ENCODE measurements at regions not wholly inside any gene's neighbourhood (a gene's known extent, or its start where the extent isn't known, plus 50 kb on each side); places are given as distances from the start of the nearest gene placed in this dataset.

GRCh38 chr6:99130897-99131873, 183.4 kb upstream of the FBXL4 start:
- Histone ChIP-seq H3K27me3 (replicated peaks in 1 of 4; ENCODE audit: control insufficient read depth in 3 of 4, extremely low read depth in 1 of 4, insufficient read depth in 3 of 4, low read length in 3 of 4) (no peaks in the 10 kb centered on the region), H4K91ac (replicated peaks; ENCODE audit: insufficient read length, low read length) (no peak overlapping the region), H2AK5ac (ENCODE audit: low read depth, low read length) (no peak overlapping the region), H2AFZ (ENCODE audit: low read length) (no peak overlapping the region), H3K23ac (ENCODE audit: insufficient read length) (no peak overlapping the region), H2BK12ac (ENCODE audit: low read depth, low read length) (no peak overlapping the region), H3K56ac (replicated peaks; ENCODE audit: insufficient read length, low read depth, low read length) (no peak overlapping the region), H3K79me1 (ENCODE audit: low read depth, low read length) (no peaks in the 10 kb centered on the region), H3K79me2 (ENCODE audit: control insufficient read depth in 1 of 2, insufficient read depth in 2 of 2, low read length in 2 of 2) (no peaks in the 10 kb centered on the region), H3K18ac (ENCODE audit: extremely low read depth, low read length) (no peak overlapping the region), H3K23me2 (ENCODE audit: low read depth, low read length) (no peaks in the 10 kb centered on the region), H3K9ac (replicated peaks in 1 of 4; ENCODE audit: extremely low read depth in 1 of 4, low read depth in 3 of 4, low read length in 3 of 4) (no peak overlapping the region), H3K14ac (ENCODE audit: insufficient read length) (no peak overlapping the region), H2BK20ac (ENCODE audit: low read length) (no peak overlapping the region), H3K4me2 (ENCODE audit: insufficient read depth in 1 of 2, low read depth in 2 of 2, low read length in 2 of 2) (no peak overlapping the region), H3K4ac (replicated peaks; ENCODE audit: insufficient read length, low read depth, low read length) (no peak overlapping the region), H4K20me1 (replicated peaks in 1 of 2; ENCODE audit: control insufficient read depth in 1 of 2, insufficient read depth in 2 of 2, low read length in 2 of 2) (no peaks in the 10 kb centered on the region), H3K4me3 (ENCODE audit: extremely low read depth in 1 of 4, insufficient read depth in 2 of 4, low read depth in 3 of 4, low read length in 4 of 4) (no peak overlapping the region), H3K36me3 (ENCODE audit: control insufficient read depth in 2 of 4, insufficient read depth in 4 of 4, low read length in 3 of 4) (no peaks in the 10 kb centered on the region), H3K9me3 (ENCODE audit: insufficient read depth in 2 of 2, low read depth in 1 of 2, low read length in 1 of 2) (no peaks in the 10 kb centered on the region), H2BK5ac (ENCODE audit: low read depth, low read length) (no peak overlapping the region), H4K5ac (ENCODE audit: insufficient read length, low read depth, low read length) (no peak overlapping the region), H2BK120ac (replicated peaks; ENCODE audit: low read depth, low read length) (no peak overlapping the region), H3K27ac (ENCODE audit: low read depth, low read length) (no peak overlapping the region), H2BK15ac (ENCODE audit: low read length) (no peak overlapping the region), H3K4me1 (replicated peaks in 1 of 4; ENCODE audit: control insufficient read depth in 3 of 4, insufficient read depth in 4 of 4, low read length in 3 of 4) (no peaks in the 10 kb centered on the region), H4K8ac (ENCODE audit: extremely low read depth, insufficient read depth, low read length) (no peak overlapping the region)
- CTCF ChIA-PET (ENCODE audit: partially characterized antibody): interaction anchor here (0.5 to 2.0 kb wide), 8 partner anchors 10 to 1575 kb away, joined by 3 to 6 read pairs (median 4); no protein-coding TSS in a partner anchor
- DNase-seq (ENCODE audit: low read depth in 1 of 2, low spot score in 2 of 2) (no peak), FAIRE-seq (peak; percentile 81)
- POLR2A ChIA-PET (ENCODE audit: partially characterized antibody): no interaction called here
- 90% methylated on average over 15 of the region's 15 CpGs; no CpG with 5 or more reads in 1 of the 2 experiments for WGBS, 2 experiments (ENCODE audit: extremely low coverage in 1 of 2, insufficient coverage in 1 of 2, insufficient read length in 1 of 2, insufficient replicate concordance in 2 of 2, low coverage in 1 of 2, low lambda C conversion rate in 2 of 2, missing lambda C conversion rate in 1 of 2)
- TF ChIP-seq RAD21 (IDR thresholded peaks at IDR 0.05 in 1 of 2, conservative IDR thresholded peaks at IDR 0.05 in 1 of 2; ENCODE audit: low read depth in 2 of 2, low read length in 2 of 2) (peak; percentile 63 to 72), TCF12 (IDR thresholded peaks at IDR 0.05; ENCODE audit: low read depth, low read length) (no peak), KDM1A (IDR thresholded peaks at IDR 0.05; ENCODE audit: borderline replicate concordance, low read length) (no peak), SIN3A (conservative IDR thresholded peaks at IDR 0.05 in 1 of 2, IDR thresholded peaks at IDR 0.05 in 1 of 2; ENCODE audit: low read depth in 1 of 2, low read length in 2 of 2) (no peak), CTCF (IDR thresholded peaks at IDR 0.05; ENCODE audit: control extremely low read depth in 1 of 3, insufficient read depth in 1 of 3, low read depth in 1 of 3, low read length in 3 of 3) (peak in 2 of 3 experiments; percentile 40 to 43; a peak in 3 of 4 replicates)
